ENCODE measurements at regions not wholly inside any gene's neighbourhood (a gene's known extent, or its start where the extent isn't known, plus 50 kb on each side); places are given as distances from the start of the nearest gene placed in this dataset.

DNA sequence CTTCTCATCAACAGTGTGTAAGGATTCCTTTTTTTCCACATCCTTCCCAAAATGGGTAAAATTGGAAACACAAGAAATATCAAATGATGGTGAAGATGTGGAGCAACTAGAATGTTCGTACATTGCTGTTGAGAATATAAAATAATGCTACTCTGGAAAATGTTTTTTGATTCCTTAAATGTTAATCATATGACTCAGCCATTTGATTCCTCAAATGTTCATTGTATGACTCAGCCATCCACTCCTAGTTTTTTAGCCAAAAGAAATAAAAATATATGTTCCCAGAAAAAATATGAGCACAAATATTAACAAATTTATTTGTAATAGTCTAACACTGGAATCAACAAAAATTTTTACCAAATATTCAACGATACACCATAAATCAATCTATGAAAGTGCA lies 1108.6 kb downstream of the LRFN5 start:
- TF ChIP-seq, protein P1, sequence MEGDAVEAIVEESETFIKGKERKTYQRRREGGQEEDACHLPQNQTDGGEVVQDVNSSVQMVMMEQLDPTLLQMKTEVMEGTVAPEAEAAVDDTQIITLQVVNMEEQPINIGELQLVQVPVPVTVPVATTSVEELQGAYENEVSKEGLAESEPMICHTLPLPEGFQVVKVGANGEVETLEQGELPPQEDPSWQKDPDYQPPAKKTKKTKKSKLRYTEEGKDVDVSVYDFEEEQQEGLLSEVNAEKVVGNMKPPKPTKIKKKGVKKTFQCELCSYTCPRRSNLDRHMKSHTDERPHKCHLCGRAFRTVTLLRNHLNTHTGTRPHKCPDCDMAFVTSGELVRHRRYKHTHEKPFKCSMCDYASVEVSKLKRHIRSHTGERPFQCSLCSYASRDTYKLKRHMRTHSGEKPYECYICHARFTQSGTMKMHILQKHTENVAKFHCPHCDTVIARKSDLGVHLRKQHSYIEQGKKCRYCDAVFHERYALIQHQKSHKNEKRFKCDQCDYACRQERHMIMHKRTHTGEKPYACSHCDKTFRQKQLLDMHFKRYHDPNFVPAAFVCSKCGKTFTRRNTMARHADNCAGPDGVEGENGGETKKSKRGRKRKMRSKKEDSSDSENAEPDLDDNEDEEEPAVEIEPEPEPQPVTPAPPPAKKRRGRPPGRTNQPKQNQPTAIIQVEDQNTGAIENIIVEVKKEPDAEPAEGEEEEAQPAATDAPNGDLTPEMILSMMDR (IDR thresholded peaks at IDR 0.05) = no peak
- CTCF ChIA-PET = no interaction called here
- POLR2A ChIA-PET = no interaction called here
- Mint-ChIP-seq H3K27ac (no peak overlapping the region), H3K4me3 (no peak overlapping the region), H3K9me3 (no peaks in the 10 kb centered on the region), H3K27me3 (no peaks in the 10 kb centered on the region), H3K4me1 (no peaks in the 10 kb centered on the region), H3K36me3 (ENCODE audit: low read depth) (no peaks in the 10 kb centered on the region)
- no peak for DNase-seq
- intact Hi-C loops (cut with micrococcal nuclease) = no loop called here
- ATAC-seq (ENCODE audit: low read depth) = no peak

DNA sequence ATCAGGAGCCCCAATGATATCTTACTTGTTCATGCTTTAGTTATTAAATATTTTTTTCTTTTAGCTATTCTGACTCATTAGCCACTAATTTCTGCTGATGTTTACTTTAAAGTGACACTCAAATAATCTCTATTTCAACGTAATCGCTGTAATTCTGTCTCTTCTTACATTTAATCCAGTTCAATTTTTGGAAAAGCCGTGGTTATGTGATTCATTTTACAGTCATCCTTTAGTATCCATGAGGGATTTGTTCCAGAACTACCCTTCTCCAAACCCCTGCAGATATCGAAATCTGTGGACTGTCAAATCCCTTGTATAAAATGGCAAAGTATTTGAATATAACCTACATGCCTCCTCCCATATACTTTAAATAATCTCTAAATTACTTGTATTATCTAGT lies 1103.4 kb downstream of the LRFN5 start:
- Mint-ChIP-seq H3K36me3 (ENCODE audit: low read depth) (no peaks in the 10 kb centered on the region), H3K27ac (no peak overlapping the region), H3K4me3 (no peak overlapping the region), H3K9me3 (no peaks in the 10 kb centered on the region), H3K27me3 (no peaks in the 10 kb centered on the region), H3K4me1 (no peaks in the 10 kb centered on the region)
- POLR2A ChIA-PET = no interaction called here
- intact Hi-C loops (cut with micrococcal nuclease) = no loop called here
- TF ChIP-seq, protein P1 (IDR thresholded peaks at IDR 0.05) = no peak
- ATAC-seq (ENCODE audit: low read depth) (no peak), DNase-seq (no peak)
- CTCF ChIA-PET = no interaction called here

DNA sequence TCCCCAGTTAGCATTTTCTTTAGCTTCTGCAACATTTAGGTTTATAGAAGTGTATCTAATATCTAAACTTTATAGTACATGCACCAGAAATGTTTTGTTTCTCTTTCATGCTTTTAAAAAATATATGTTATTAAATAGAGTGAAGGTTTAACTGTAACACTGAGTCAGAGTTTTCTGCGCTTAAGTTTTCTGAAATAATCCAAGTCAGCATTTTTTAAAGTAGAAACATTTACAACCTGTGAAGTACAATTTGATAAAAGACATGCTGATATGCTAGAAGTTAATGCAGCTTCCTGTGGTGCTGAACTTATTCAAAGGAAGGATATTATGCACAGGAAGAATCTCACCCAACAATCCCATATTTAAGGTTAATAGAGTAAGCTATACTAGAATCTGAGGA lies 1096.8 kb downstream of the LRFN5 start:
- Mint-ChIP-seq H3K9me3 (no peaks in the 10 kb centered on the region), H3K4me3 (no peak overlapping the region), H3K4me1 (no peaks in the 10 kb centered on the region), H3K36me3 (ENCODE audit: low read depth) (no peaks in the 10 kb centered on the region), H3K27me3 (no peaks in the 10 kb centered on the region), H3K27ac (no peak overlapping the region)
- ATAC-seq (ENCODE audit: low read depth) (no peak), DNase-seq (no peak)
- ChIA-PET POLR2A (no interaction called here), CTCF (no interaction called here)
- TF ChIP-seq, protein P1 (IDR thresholded peaks at IDR 0.05) = no peak
- intact Hi-C loops (cut with micrococcal nuclease) = no loop called here

DNA sequence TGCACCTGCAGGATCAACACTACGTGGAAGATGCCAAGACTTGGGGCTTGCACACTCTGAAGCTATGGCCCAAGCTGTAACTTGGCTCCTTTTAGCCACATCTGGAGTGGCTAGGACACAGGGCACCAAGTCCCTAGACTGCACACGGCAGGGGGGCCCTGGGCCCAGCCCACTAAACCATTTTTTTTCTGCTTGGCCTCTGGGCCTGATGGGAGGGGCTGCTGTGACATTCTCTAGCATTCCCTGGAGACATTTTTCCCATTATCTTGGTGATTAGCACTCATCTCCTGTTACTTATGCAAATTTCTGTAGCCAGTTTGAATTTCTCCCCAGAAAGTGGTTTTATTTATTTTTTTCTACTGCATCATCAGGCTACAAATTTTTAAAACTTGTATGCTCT lies 1080.7 kb downstream of the LRFN5 start:
- Mint-ChIP-seq H3K27ac (no peak overlapping the region), H3K36me3 (ENCODE audit: low read depth) (no peaks in the 10 kb centered on the region), H3K27me3 (no peaks in the 10 kb centered on the region), H3K9me3 (no peaks in the 10 kb centered on the region), H3K4me1 (no peaks in the 10 kb centered on the region), H3K4me3 (no peak overlapping the region)
- ChIA-PET CTCF (no interaction called here), POLR2A (no interaction called here)
- TF ChIP-seq, protein P1 (IDR thresholded peaks at IDR 0.05) = no peak
- ATAC-seq (ENCODE audit: low read depth) = no peak
- DNase-seq = no peak
- intact Hi-C loops (cut with micrococcal nuclease) = no loop called here

DNA sequence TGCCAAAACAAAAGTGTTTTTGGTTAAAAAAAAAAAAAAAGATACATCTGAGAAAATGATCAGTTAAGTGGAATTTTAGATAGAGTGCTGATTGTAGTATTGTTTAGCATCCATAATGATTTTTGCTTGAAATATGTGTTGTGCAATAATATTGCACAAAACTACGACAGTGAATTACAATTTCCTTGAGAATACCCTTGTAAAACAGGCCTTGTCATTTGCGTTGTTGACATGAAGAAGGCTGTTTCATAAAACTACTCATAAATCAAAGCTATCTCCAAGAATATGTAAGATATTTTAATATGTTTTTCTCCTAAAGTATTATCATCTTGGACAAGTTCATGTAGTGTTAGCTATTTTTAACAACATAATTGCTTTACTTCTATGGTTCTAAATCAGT lies 1077.0 kb downstream of the LRFN5 start:
- Mint-ChIP-seq H3K27me3 (no peaks in the 10 kb centered on the region), H3K27ac (no peak overlapping the region), H3K9me3 (no peaks in the 10 kb centered on the region), H3K4me1 (no peaks in the 10 kb centered on the region), H3K4me3 (no peak overlapping the region), H3K36me3 (ENCODE audit: low read depth) (no peaks in the 10 kb centered on the region)
- ATAC-seq (ENCODE audit: low read depth) = no peak
- CTCF ChIA-PET = no interaction called here
- TF ChIP-seq, protein P1 (IDR thresholded peaks at IDR 0.05) = no peak
- no peak for DNase-seq
- intact Hi-C loops (cut with micrococcal nuclease) = no loop called here
- POLR2A ChIA-PET = no interaction called here
